H1 (cell line): ENCODE measurements at regions not wholly inside any gene's neighbourhood (a gene's known extent, or its start where the extent isn't known, plus 50 kb on each side); places are given as distances from the start of the nearest gene placed in this dataset.

Source experiments
- BACH1 ChIP-seq: IDR thresholded peaks from 2 replicates; pipeline ENCODE4 v1.6.1; 2012; ENCODE audit warnings: low read length, improper control_type of control experiment
- BCL11A ChIP-seq, 2 experiments: IDR thresholded peaks; one replicate each; pipeline ENCODE4 v1.6.1; 2011; ENCODE audit warnings: low read depth in 2 of 2, low read length in 2 of 2, mild to moderate bottlenecking in 2 of 2
- CHD2 ChIP-seq: IDR thresholded peaks from 2 replicates; pipeline ENCODE4 v1.6.1; 2012; ENCODE audit warnings: low read length, improper control_type of control experiment
- KDM4A ChIP-seq: IDR thresholded peaks from one replicate; pipeline ENCODE4 v1.7.1; 2012; ENCODE audit warnings: low read depth, mild to moderate bottlenecking, moderate library complexity, low read length, inconsistent platforms; ENCODE audit not compliant: severe bottlenecking
- NANOG ChIP-seq: IDR thresholded peaks from 2 replicates; pipeline ENCODE4 v1.6.1; 2011; ENCODE audit warnings: low read length, low read depth, mild to moderate bottlenecking, inconsistent platforms; ENCODE audit not compliant: insufficient read depth, poor library complexity, severe bottlenecking
- NRF1 ChIP-seq: IDR thresholded peaks from 2 replicates; pipeline ENCODE4 v1.6.1; 2011; ENCODE audit warnings: mild to moderate bottlenecking, low read depth, low read length, improper control_type of control experiment
- TAF7 ChIP-seq: optimal IDR thresholded peaks from 2 replicates; pipeline ENCODE3; 2011; ENCODE audit warnings: low read depth, mild to moderate bottlenecking, inconsistent platforms, low read length, moderate library complexity, borderline replicate concordance
- TCF12 ChIP-seq: IDR thresholded peaks from 2 replicates; pipeline ENCODE4 v1.6.1; 2011; ENCODE audit warnings: low read depth, mild to moderate bottlenecking, low read length
- TF ChIP-seq, protein P1 (sequence below): IDR thresholded peaks from 2 replicates; pipeline ENCODE4 v1.6.1; 2012; ENCODE audit warnings: inconsistent platforms

DNA sequence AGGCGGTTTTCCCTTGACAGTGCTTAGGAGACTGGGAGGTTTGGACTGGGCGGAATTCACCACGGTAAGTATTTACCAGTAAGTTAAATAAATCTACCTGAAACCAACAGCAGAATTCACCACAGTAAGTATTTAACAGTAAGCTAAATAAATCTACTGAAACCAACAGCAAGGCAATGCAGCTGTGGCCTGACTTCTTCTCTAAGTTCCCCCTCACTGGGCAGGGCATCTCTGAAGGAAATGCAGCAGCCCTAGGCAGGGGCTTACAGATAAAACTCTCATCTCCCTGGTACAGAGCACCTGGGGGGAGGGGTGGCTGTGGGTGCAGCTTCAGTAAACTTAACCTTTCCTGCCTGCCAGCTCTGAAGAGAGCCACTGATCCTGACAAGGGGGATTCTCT lies 432.5 kb upstream of the LRRTM1 start (continued):
- TF ChIP-seq TCF12, result no peak
- no peak for TF ChIP-seq KDM4A
- TF ChIP-seq NRF1, result no peak
- no peak for TF ChIP-seq BACH1
- TF ChIP-seq NANOG, result no peak
- TF ChIP-seq TAF7, result no peak
- TF ChIP-seq CHD2, result no peak
- TF ChIP-seq, protein P1, sequence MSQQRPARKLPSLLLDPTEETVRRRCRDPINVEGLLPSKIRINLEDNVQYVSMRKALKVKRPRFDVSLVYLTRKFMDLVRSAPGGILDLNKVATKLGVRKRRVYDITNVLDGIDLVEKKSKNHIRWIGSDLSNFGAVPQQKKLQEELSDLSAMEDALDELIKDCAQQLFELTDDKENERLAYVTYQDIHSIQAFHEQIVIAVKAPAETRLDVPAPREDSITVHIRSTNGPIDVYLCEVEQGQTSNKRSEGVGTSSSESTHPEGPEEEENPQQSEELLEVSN, result no peak
- no peak for TF ChIP-seq BCL11A (IDR thresholded peaks at IDR 0.05; ENCODE audit: low read depth in 2 of 2, low read length in 2 of 2)
